ENCODE measurements at regions not wholly inside any gene's neighbourhood (a gene's known extent, or its start where the extent isn't known, plus 50 kb on each side); places are given as distances from the start of the nearest gene placed in this dataset.

DNA sequence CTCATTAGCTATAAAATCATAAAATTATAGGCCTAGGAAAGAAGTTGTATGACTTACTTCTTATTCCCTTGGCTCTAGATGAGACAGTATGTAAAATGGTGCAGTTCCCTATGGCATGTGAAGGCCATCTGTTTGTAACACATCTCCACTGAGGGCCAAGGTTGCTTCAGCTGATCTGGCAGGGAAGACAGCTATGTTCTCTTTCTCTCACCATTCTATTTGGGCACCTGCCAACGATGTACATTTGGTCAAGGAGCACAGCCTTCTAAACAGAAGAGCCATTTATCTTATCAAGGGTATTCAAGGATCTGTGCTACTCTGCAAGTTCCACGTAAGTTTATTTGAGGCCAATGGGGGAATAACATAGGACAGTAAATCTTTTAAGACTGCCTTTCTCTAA, 129.8 kb upstream of the TOM1L1 start:
- WGBS (ENCODE audit: insufficient coverage, low coverage, low lambda C conversion rate, missing lambda C conversion rate), result 46% methylated on average over 2 of the region's 2 CpGs
- TF ChIP-seq, protein P1, sequence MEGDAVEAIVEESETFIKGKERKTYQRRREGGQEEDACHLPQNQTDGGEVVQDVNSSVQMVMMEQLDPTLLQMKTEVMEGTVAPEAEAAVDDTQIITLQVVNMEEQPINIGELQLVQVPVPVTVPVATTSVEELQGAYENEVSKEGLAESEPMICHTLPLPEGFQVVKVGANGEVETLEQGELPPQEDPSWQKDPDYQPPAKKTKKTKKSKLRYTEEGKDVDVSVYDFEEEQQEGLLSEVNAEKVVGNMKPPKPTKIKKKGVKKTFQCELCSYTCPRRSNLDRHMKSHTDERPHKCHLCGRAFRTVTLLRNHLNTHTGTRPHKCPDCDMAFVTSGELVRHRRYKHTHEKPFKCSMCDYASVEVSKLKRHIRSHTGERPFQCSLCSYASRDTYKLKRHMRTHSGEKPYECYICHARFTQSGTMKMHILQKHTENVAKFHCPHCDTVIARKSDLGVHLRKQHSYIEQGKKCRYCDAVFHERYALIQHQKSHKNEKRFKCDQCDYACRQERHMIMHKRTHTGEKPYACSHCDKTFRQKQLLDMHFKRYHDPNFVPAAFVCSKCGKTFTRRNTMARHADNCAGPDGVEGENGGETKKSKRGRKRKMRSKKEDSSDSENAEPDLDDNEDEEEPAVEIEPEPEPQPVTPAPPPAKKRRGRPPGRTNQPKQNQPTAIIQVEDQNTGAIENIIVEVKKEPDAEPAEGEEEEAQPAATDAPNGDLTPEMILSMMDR (IDR thresholded peaks at IDR 0.05), result no peak
- TF ChIP-seq POLR2A (IDR thresholded peaks at IDR 0.05), result no peak
- no peak overlapping the region for H3K4me3 ChIP-seq
- no peaks in the 10 kb centered on the region for H3K4me1 ChIP-seq
- ATAC-seq (no peak), DNase-seq (no peak)
- no peak overlapping the region for H3K27ac ChIP-seq
- intact Hi-C loops (cut with DNase I), result no loop called here
- H3K36me3 ChIP-seq, result no peaks in the 10 kb centered on the region
- no peaks in the 10 kb centered on the region for H3K27me3 ChIP-seq
- no peaks in the 10 kb centered on the region for H3K9me3 ChIP-seq

DNA sequence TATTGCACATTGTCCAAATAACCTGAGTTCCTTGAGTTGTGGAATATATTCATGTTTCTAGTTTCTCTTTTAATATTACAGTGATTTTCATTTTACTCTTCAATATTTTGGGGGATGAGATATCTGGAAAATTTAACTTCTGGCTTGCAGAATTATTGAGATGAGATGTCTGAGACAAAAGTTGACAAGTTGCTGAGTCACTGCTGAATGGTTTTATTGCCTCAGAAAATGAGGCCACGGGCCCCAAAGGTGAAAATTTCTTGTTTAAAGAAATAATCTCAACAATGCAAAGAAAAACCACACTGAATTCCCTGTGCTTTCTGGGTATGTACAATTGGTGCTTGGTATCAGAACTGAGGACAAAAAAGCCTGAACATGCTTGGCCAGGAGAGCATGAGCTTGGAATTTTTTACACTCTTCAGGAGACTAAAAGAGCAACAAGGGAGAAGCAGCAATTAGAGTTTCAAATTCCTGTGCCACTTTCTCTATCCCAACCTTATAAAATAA, 129.2 kb upstream of the TOM1L1 start:
- intact Hi-C loops (cut with DNase I), result no loop called here
- no peaks in the 10 kb centered on the region for H3K36me3 ChIP-seq
- H3K4me1 ChIP-seq, result no peaks in the 10 kb centered on the region
- 33% methylated on average over 1 of the region's 1 CpG for WGBS (ENCODE audit: insufficient coverage, low coverage, low lambda C conversion rate, missing lambda C conversion rate)
- H3K27me3 ChIP-seq, result no peaks in the 10 kb centered on the region
- DNase-seq (no peak), ATAC-seq (no peak)
- no peak overlapping the region for H3K27ac ChIP-seq
- TF ChIP-seq POLR2A (IDR thresholded peaks at IDR 0.05), result no peak
- TF ChIP-seq, protein P1 (IDR thresholded peaks at IDR 0.05), result no peak
- no peak overlapping the region for H3K4me3 ChIP-seq
- no peaks in the 10 kb centered on the region for H3K9me3 ChIP-seq

DNA sequence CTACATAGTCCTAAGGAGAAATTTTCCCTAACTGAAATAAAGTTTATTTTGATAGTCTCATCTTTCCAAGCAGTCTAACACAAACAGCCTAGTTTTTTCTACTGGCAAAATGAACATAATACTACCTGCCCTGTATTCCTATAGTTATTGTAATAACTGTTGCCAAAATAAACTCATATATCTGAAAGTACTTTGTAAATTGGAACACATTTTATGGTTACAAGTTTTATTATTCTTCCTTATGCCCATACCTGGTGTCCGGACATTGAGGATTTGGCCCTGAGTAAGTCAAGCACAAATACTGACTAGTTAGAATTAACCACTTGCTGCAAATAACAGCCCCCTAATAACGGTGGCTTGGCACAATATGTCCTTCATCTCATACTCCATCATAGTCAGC, 120.4 kb upstream of the TOM1L1 start:
- Histone ChIP-seq H3K4me1 (no peaks in the 10 kb centered on the region), H3K36me3 (no peaks in the 10 kb centered on the region), H3K27me3 (no peaks in the 10 kb centered on the region), H3K9me3 (no peaks in the 10 kb centered on the region), H3K27ac (no peak overlapping the region), H3K4me3 (no peak overlapping the region)
- 83% methylated on average over 2 of the region's 2 CpGs for WGBS (ENCODE audit: insufficient coverage, low coverage, low lambda C conversion rate, missing lambda C conversion rate)
- no peak for ATAC-seq
- TF ChIP-seq POLR2A (IDR thresholded peaks at IDR 0.05), result no peak
- TF ChIP-seq, protein P1 (IDR thresholded peaks at IDR 0.05), result no peak
- DNase-seq, result no peak
- intact Hi-C loops (cut with DNase I), result no loop called here

DNA sequence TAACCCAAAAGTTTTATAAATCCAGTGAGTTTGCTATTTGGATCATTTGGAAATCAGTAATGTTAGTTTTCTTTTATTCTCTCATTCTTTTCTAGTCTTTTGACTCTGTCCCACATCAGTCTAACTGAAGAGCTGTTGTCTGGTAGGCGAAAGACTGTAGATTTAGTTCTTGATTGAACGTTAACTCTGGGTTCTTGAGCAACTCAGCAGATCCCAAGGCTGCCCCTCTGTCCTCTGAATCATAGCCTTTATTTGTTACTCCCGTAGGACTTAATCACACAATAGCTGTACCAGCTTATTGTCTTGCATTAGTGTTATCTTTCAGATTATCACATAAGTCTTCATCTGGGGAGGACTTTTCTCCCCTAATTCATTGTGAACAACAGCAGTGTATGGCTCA, 119.3 kb upstream of the TOM1L1 start:
- WGBS (ENCODE audit: insufficient coverage, low coverage, low lambda C conversion rate, missing lambda C conversion rate), result 57% methylated on average over 3 of the region's 3 CpGs
- H3K4me1 ChIP-seq, result no peaks in the 10 kb centered on the region
- no peak for DNase-seq
- TF ChIP-seq, protein P1 (IDR thresholded peaks at IDR 0.05), result no peak
- TF ChIP-seq POLR2A (IDR thresholded peaks at IDR 0.05), result no peak
- no peak overlapping the region for H3K27ac ChIP-seq
- intact Hi-C loops (cut with DNase I), result no loop called here
- H3K9me3 ChIP-seq, result no peaks in the 10 kb centered on the region
- H3K27me3 ChIP-seq, result no peaks in the 10 kb centered on the region
- H3K36me3 ChIP-seq, result no peaks in the 10 kb centered on the region
- peak in 1 of 4 donors; percentile 49 for ATAC-seq
- H3K4me3 ChIP-seq, result no peak overlapping the region

DNA sequence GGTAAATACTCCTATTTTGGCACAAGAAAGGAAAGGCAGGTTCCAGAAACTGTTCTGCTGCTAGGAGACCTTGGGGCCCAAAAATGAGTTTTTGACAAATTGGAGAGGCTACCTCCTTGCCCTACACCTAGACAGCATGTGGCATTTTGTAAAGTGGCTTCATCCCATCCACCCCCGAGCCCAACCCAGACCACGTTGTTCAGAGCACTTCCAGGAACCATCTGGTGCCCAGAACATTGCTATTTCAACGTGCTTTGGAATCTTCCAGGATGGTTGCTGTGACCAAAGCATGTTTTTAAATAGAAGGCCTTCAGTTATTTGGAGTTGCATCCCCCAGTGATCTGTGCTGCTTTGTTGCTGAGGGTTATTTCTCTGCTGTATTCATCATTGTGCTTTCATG, 116.3 kb upstream of the TOM1L1 start:
- Histone ChIP-seq H3K9me3 (no peaks in the 10 kb centered on the region), H3K27me3 (no peaks in the 10 kb centered on the region), H3K27ac (no peak overlapping the region), H3K4me3 (no peak overlapping the region), H3K36me3 (no peaks in the 10 kb centered on the region), H3K4me1 (no peaks in the 10 kb centered on the region)
- intact Hi-C loops (cut with DNase I), result no loop called here
- no peak for TF ChIP-seq POLR2A (IDR thresholded peaks at IDR 0.05)
- TF ChIP-seq, protein P1 (IDR thresholded peaks at IDR 0.05), result no peak
- DNase-seq (no peak), ATAC-seq (no peak)
- WGBS (ENCODE audit: insufficient coverage, low coverage, low lambda C conversion rate, missing lambda C conversion rate), result 80% methylated on average over 1 of the region's 3 CpGs

Measured in right lobe of liver (tissue), 6 donors.